Spleen (tissue), 7 donors: ENCODE measurements at regions not wholly inside any gene's neighbourhood (a gene's known extent, or its start where the extent isn't known, plus 50 kb on each side); places are given as distances from the start of the nearest gene placed in this dataset.

Source experiments
- CTCF ChIP-seq, 11 experiments: fragments of 200-600 bp in 7 of 11; fragments of 450-650 bp in 4 of 11; sonication (generic) in 4 of 11; IDR thresholded peaks in 8 of 11; conservative IDR thresholded peaks in 3 of 11; 1 replicate in 7 of 11; 2 replicates in 4 of 11; pipeline versions ENCODE4 v1.4.0 to v1.8.0; 2016 to 2021; ENCODE audit warnings: antibody characterized with exemption in 11 of 11, inconsistent platforms in 4 of 11, mild to moderate bottlenecking in 1 of 11
- POLR2AphosphoS5 ChIP-seq, 3 donors: sonication (generic); formaldehyde crosslinking; IDR thresholded peaks; one replicate each; pipeline ENCODE4 v1.5.1; 2017; ENCODE audit warnings: antibody characterized with exemption in 3 of 3
- donor health status: DM: no; HTN: no; CAD: no; lungs with moderate emphysema.
- donor health status: DM: no; HTN: no; CAD: no.
- donor health status: DM: no; HTN: no; CAD: no.

GRCh38 chr1:229897501-229897900, 169.5 kb upstream of the GALNT2 start:
- TF ChIP-seq CTCF (IDR thresholded peaks at IDR 0.05 in 8 of 11, conservative IDR thresholded peaks at IDR 0.05 in 3 of 11) (no peak), POLR2AphosphoS5 (IDR thresholded peaks at IDR 0.05) (no peak)
